ENCODE measurements at regions not wholly inside any gene's neighbourhood (a gene's known extent, or its start where the extent isn't known, plus 50 kb on each side); places are given as distances from the start of the nearest gene placed in this dataset.

DNA sequence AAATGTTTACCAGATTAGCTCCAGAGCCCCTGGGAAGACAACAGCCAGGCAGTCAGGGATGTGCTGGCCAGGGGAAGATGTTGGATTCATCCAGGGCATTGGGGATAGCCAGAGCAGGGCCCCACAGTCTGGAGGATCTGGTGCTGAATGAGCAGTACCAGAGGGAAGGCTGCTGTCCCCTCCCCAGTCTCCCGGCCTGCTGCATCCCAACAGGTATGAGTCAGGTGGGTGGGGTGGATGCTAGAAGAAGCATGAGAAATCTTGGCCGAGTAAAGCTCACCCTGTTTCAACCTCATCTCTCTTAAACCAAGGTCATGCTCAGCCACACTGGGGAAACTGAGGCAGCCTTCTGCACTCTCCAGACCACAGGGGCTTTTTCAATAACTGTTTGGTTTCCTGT lies 71.9 kb upstream of the SEC14L1 start:
- Histone ChIP-seq H3K27me3 (no peaks in the 10 kb centered on the region), H3K27ac (no peak overlapping the region), H3K4me1 (no peaks in the 10 kb centered on the region), H3K4me3 (no peak overlapping the region), H3K36me3 (no peaks in the 10 kb centered on the region), H3K9me3 (no peaks in the 10 kb centered on the region)
- intact Hi-C loops (cut with DNase I) = loop anchor here in 1 of 3 donors (5.0 kb wide), 1 partner anchor 202 kb away; the partner anchor contains the start of gene MGAT5B
- DNase-seq = no peak
- whole genome bisulfite sequencing, 2 donors = 39 to 47% methylated on average over 2 of the region's 2 CpGs
- TF ChIP-seq CTCF (IDR thresholded peaks at IDR 0.05) = no peak
- ATAC-seq = no peak
- FAIRE-seq = no peak

- H3K36me3 ChIP-seq = no peaks in the 10 kb centered on the region
- intact Hi-C loops (cut with DNase I) = loop anchor here in 1 of 3 donors (10.0 kb wide), 1 partner anchor 174 kb away; no protein-coding TSS in a partner anchor
- ATAC-seq = no peak
- no peak overlapping the region for H3K27ac ChIP-seq
- H3K4me1 ChIP-seq = no peaks in the 10 kb centered on the region
- WGBS, 2 donors = 55 to 56% methylated on average over 6 of the region's 6 CpGs
- DNase-seq = no peak
- H3K27me3 ChIP-seq = peaks cover 0 to 5% (median 0%) of the 10 kb centered on the region in 4 donors
- no peaks in the 10 kb centered on the region for H3K9me3 ChIP-seq
- no peak for TF ChIP-seq CTCF (IDR thresholded peaks at IDR 0.05)
- H3K4me3 ChIP-seq = no peak overlapping the region
- no peak for FAIRE-seq
Observed at GRCh38 chr17:77070888-77071279, 69.9 kb upstream of the SEC14L1 start.

DNA sequence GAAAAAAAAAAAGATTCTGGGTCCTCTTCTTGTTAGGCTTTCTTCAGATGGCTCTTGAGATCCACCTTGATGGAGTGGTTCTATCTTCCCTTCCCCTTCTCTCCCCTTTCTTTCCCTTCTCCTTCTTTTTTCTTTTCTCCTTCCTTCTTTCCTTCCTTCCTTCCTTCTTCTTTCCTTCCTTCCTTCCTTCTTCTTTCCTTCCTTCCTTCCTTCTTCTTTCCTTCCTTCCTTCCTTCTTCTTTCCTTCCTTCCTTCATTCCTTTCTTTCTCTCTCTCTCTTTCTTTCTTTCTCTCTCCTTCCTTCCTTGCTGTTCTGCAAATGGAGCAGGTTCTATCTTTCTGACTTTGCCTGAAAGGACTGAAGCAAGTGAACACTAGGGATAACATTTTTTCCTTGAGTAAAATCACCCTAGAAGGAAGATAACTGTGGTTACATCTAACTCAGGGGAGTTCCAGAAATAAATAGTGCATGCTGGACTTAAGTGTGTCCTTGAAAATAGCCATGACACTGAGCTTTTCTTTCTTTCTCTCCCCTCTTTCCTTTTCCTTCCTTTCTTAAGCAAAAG lies 68.8 kb upstream of the SEC14L1 start:
- Histone ChIP-seq H3K4me3 (no peak overlapping the region), H3K4me1 (no peaks in the 10 kb centered on the region), H3K9me3 (no peaks in the 10 kb centered on the region), H3K36me3 (no peaks in the 10 kb centered on the region), H3K27ac (no peak overlapping the region), H3K27me3 (peaks cover 0 to 5% (median 0%) of the 10 kb centered on the region in 4 donors)
- intact Hi-C loops (cut with DNase I) = loop anchor here in 1 of 3 donors (10.0 kb wide), 1 partner anchor 173 kb away; no protein-coding TSS in a partner anchor
- TF ChIP-seq CTCF (IDR thresholded peaks at IDR 0.05) = no peak
- DNase-seq (no peak), ATAC-seq (no peak), FAIRE-seq (no peak)

- no peak for ATAC-seq
- WGBS, 2 donors = 44 to 61% methylated on average over 4 of the region's 4 CpGs
- Histone ChIP-seq H3K4me1 (no peaks in the 10 kb centered on the region), H3K9me3 (no peaks in the 10 kb centered on the region), H3K27me3 (peaks cover 0 to 5% (median 0%) of the 10 kb centered on the region in 4 donors), H3K27ac (no peak overlapping the region), H3K36me3 (no peaks in the 10 kb centered on the region), H3K4me3 (no peak overlapping the region)
- intact Hi-C loops (cut with DNase I) = loop anchor here in 1 of 3 donors (10.0 kb wide), 1 partner anchor 172 kb away; no protein-coding TSS in a partner anchor
- DNase-seq = no peak
- FAIRE-seq = no peak
- no peak for TF ChIP-seq CTCF (IDR thresholded peaks at IDR 0.05)
Observed at GRCh38 chr17:77072670-77073069, 68.1 kb upstream of the SEC14L1 start.

- intact Hi-C loops (cut with DNase I) = loop anchor here in 1 of 3 donors (10.0 kb wide), 1 partner anchor 170 kb away; no protein-coding TSS in a partner anchor
- DNase-seq = no peak
Observed at GRCh38 chr17:77074681-77075080, 66.1 kb upstream of the SEC14L1 start.

More at GRCh38 chr17:77074681-77075080, 66.1 kb upstream of the SEC14L1 start:
- no peak overlapping the region for H3K4me3 ChIP-seq
- WGBS, 2 donors = 69 to 71% methylated on average over 12 of the region's 12 CpGs
- FAIRE-seq (no peak), ATAC-seq (no peak)
- no peaks in the 10 kb centered on the region for H3K4me1 ChIP-seq
- H3K36me3 ChIP-seq = no peaks in the 10 kb centered on the region
- no peak overlapping the region for H3K27ac ChIP-seq
- no peak for TF ChIP-seq CTCF (IDR thresholded peaks at IDR 0.05)
- no peaks in the 10 kb centered on the region for H3K9me3 ChIP-seq
- peaks cover 0 to 5% (median 0%) of the 10 kb centered on the region in 4 donors for H3K27me3 ChIP-seq
